Eye (tissue), 1 donor: ENCODE measurements at regions not wholly inside any gene's neighbourhood (a gene's known extent, or its start where the extent isn't known, plus 50 kb on each side); places are given as distances from the start of the nearest gene placed in this dataset.
A peak's percentile ranks its signal among the peaks of the same experiment; 100 is the strongest.
"Not testable (repeated sequence)": the region's sequence is repeated elsewhere in the genome, so short reads cannot be mapped to it uniquely, and the experiment has no call there.

Experiments used
- DNase-seq: peaks from one replicate; pipeline ENCODE4 v3.0.0-alpha.2; 2015

DNA sequence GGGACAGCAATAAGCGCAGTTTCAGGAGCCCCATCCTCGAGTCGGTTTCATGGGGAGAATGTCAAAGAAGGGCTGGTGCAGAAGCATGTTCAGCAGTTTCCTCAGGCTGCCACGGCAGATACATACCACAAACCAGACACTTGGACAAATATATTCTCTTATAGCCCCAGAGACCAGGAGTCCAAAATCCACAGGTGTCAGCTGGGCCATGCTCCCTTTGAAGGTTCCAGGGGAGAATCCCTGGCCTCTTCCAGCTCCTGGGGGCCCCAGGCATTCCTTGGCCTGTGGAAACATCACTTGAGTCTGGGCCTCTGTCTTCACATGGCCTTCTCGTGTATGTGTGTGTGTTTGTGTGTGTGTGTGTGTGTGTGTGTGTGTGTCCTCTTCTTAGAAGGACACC is 164.1 kb downstream of the UQCRFS1 start:
- DNase-seq: no peak

DNA sequence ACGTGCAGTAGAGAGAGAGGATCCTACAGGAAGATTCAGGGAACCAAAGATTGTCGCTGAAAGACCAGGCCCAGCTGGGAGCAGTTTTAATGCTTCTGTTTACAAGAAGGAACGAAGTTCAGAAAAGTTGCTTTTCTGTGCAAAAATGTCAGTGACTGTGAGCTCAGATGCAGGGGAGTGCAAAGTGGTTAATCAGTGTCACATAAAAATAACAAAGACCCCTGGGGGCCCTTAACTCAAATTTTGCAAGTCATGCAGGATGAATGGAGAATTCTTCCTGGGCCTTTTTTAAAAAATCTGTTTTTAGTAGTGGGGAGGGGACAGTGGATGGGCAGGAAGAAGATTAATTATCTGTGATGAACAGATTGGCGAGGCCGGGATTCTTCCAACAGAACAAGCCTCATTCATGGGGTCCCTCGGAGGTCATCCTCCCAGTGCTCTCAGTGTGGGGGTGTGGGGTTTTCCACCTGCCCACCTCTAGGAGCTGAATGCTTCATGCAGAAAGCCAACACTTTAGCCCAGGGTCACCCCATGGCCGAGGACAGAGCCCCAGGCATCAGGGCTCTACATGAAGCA is 167.2 kb downstream of the UQCRFS1 start:
- no peak for DNase-seq

DNA sequence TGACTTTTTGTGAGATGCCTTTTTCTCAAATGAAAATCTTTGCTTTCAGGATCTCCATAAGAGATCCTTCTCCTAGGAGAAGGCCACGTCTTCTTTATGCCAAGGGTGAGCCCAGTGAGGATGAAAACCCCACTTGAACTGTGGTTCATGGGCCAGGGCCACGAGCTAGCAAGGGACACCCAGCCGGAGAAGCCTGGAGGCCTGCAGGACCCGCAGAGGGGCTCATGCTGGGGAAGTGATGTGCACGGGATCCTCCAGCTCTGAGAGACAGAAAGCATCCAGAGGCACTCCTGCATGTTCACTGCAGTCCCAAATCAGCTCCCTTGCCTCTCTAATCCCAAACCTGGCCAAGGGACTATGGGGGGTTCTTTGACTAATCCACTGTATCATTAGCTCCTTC is 168.9 kb downstream of the UQCRFS1 start:
- no peak for DNase-seq

DNA sequence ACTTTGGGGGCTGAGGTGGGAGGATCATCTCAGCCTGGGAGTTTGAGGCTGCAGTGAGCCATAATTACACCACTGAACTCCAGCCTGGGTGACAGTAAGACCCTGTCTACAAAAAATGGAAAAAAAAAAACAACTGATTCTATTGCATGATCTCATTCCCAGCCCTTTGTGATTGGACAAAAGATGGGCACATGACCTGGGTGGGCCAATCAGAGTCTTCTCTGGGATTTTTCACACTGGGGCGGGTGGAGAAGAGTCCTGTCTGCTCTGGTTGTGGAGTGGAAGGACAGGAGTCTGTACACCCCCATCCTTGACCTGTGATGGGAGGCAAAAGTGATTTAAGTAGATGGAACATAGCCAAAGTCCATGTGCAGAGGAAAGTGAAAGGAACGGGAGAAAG is 170.5 kb downstream of the UQCRFS1 start:
- no peak for DNase-seq

DNA sequence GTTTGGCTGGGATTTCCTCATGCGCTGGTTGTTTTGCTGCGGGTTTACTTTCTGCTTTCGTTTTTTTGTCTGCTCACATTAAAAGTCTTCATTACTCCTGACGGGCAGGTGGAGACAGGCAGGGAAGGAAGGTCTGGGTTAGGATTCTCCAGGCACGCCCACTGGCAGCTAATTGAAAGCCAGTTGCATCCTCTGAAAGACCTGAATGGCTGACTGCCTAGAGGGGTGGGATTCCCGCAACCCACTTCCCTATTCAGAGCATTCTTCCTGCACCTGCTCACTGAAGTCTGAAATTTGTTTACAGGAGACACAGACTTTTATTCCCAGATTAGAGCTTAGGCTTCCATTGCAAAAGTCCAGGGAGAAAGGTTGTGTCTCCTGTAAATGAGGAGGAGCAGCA is 172.0 kb downstream of the UQCRFS1 start:
- DNase-seq: peak; percentile 70

DNA sequence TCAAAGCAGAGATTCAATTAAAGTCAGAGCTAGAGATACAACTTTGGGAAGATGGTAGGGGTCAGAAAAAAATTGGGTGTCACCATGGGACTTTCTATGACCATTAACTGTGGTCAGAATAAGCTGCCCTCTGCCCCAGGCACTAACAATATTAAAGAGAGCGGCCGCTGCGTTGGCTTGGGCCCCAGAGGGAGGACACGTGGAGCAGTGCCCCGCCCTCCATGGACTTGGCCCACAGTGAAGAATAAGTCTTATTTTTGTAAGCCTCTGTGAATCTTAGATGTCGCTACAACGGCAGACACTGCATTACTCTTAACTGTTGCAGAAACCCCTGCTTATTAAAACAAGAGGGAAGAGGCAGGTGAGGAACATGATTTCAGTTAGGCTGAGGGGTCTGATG is 172.7 kb downstream of the UQCRFS1 start:
- DNase-seq: no peak

DNA sequence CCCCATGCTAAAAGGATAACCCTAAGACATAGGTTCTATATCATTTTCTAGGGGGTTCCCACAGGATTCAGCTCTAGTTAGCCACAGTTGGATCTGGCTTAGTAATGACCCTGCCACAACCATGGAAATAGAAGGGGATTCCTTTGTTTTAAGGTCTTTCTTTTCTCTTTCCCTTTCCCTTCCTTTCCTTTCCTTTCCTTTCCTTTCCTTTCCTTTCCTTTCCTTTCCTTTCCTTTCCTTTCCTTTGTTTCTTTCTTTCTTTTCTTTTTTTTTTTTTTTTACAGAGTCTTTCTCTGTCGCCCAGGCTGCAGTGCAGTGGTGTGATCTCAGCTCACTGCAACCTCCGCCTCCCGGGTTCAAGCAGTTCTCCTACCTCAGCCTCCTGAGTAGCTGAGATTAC is 173.9 kb downstream of the UQCRFS1 start:
- not testable (repeated sequence) for DNase-seq

DNA sequence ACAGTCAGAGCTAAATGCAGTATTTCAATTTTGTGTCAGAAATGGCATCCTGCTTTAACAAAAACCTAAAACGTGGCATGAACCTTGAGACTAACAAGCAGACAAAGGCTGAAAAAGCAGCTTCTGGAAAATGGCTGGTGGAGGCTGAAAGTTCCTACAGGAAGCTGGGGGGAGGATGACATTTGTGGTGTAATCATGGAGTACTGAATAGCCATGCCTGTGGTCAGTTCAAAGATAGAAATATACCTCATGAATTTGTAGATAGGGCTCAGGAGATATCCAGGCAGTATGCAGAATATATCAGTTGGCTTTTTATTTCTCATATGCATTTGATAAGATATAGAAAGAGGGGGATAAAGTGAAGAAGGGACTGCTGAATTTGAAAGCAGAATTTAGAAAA is 181.7 kb downstream of the UQCRFS1 start:
- no peak for DNase-seq

DNA sequence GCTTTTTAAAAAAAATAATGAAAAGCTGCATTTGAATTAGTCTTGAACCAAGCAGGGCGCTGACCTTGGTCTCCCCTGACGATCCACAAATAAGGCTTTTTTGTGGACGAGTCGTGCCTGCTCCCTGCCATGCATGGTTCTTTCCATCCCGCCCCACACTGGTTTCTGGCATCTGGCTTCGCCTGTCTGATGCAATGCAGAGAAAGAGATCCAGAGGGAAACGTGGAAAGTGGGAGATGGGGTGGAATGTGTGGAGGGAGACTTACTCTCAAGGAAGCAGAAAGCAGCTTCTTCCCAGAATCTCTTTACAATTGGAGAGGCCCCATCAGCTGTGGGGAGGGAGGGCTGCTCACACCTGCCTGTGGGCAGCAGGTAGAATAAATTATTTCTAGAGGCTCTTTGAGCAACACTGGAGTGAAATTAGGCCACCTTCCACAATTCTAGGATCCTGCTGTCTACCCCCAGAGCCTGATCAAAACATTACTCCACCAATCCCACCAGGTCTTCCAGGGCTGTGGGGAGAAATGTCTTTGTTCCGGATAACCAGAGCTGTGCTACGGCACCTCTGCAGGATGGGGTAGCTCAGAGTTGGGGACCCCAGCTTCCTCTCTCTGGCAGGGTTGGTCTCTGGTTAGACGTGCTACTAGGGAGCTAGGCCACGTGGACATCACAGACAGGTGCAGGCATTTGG is 183.5 kb downstream of the UQCRFS1 start:
- no peak for DNase-seq

DNA sequence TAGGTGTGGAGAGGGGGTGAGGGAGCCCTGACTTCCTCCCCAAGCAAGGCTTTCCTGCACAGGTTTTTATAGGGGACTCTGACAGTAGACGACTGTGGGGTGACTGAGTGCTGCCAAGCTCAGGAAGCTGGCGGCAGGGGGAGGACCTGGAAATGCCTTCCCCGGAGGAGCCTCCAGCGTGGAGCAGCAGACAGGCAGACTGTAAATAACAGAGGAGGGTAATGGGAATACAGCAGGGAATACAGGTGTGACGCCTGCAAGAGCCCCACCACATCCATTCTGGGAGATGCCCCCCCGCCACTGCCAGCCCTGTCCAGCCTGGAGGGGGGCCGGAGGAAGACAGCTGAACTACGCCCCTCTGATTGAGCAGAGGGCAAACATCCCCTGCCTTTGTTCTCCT is 190.4 kb downstream of the UQCRFS1 start:
- DNase-seq: no peak

DNA sequence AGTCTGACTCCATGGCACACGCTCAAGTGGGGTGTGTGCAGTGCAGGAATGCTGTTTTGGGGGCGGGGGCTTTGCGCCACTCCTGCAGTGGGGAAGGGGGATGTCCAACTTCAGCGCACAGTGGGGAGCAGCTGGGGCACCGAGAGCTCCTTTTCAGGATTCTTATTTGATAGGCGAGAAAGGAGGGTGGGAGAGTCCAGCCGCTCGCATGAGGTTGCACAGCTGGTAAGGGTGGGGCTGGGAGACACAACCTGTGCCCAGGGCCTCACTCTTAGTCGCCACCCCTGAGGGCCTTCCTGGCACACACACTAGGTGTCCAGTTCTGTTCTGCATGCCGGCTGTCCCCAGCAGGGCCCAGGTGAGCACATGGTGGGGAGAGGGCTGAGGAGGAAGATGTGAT is 190.8 kb downstream of the UQCRFS1 start:
- DNase-seq: no peak

DNA sequence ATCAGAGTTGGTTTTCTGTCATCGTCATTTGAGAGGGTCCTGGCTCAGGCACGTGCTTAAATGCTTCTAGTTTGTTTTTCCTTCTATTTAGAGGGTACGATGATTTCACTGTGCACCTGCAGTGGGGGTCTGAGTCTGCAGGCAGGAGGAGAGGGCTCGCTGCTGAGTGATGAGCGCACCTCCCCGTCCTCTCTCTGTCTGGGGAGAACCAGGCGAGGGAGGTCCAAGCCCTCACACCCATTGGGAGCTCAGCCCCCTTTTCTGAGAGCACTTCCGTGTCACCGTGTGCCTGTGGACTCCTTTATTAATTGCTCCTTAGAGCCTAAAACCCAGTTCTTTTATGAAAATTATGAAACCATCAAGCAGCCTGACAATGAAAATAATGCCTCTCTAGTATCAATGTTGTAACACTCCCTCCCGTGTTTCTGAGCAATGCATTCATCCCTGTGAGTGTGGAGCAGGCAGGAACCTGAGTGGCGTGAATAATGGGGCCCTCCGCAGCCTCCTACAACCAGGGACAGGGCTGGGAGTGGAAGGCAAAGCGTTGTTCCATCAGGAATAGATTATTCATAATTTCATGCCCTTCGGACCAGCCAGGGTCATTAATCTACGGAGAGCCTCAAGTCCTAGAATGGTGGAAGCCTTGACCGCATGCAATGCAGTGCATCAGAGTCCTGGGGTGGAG is 191.6 kb downstream of the UQCRFS1 start:
- DNase-seq: no peak

DNA sequence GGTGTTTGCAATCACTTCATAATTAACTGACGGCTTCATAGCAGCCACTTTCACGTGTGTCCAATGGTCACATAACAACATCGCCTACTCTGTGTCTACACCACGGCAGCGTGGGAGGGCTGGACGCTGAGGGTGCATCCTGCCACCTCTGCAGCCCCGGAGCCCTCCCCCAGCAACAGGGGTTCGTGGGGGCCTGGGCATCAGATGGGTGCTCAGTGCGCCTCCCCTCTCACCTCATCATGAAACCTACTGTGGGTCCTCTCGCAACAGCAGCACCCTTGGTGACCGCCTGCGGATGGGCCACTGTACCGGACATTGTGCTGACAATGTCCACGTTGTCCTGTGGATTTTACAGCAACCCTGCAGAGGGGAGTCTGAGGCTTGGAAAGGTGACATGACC is 193.5 kb downstream of the UQCRFS1 start:
- DNase-seq: no peak

DNA sequence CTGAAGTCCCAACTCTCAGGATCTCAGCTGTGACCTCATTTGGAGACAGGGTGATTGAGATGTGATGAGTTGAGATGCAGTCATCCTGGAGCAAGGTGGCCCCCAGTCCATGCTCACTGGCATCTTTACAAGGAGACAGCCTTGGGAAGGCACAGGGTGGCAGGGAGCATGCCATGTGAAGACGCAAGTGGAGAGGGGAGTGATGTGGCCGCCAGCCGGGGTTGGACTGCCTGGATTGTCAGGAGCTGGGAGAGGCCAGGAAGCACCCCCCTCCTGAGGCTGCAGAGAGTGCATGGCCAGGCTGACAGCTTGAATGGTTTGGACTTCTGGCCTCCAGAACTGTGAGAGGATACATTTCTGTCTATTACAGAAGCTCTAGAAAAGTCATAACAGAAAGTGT is 194.4 kb downstream of the UQCRFS1 start:
- DNase-seq: no peak

DNA sequence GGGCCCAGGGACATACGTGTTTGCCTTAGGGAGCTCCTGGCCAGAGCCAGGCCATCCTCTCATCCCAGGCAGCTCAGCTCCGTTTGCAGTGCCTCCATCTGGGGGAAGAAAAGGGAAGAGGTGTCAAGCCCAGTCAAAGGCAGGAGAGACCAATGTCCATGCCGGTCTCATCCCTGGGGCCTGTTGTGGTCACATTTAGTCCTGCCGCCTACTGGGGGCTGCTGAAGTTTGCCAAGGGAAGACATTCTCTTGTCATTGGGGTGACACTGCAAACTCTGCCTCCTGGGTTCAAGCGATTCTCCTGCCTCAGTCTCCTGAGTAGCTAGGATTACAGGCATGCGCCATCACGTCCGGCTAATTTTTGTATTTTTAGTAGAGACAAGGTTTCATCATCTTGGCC is 195.2 kb downstream of the UQCRFS1 start:
- DNase-seq: no peak

DNA sequence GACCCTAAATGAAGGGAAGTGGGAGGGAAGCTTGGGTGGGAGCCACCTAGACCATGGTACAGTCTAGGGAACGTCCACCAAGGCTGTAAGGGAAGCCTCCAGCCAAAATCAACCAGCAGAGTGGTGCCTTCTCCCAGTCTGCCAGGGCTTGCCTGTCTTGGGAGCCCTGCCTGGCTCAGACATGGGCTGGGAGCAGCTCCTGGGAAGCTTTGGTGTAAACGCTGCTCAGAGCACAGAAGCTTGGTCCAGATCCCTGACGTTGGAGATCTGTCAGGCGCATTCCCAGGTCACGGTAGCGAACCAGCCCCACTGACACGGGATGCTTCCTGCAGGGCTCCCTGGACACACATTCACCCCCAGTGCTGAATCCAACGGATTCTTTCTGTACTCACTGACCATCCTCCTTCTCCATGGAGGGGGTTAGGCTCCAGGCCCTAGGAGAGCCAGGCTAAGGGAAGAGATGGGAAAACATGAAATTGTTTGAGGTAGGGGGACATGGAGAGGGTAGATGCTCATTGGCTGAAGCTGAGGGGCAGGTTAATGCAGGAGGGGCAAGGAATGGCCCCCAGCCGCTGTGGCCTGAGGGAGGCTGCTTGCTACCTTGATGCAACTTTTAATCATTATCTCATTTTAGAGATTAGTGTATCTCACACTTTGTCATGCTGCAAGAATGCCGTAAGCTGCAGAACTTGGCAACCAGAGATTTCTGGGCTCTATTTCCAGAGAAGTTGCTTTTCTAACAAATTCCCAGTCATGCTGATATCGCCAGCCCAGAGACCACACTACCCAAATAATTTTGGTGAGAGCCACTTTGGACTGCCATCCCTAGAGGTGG is 195.8 kb downstream of the UQCRFS1 start:
- DNase-seq: no peak

DNA sequence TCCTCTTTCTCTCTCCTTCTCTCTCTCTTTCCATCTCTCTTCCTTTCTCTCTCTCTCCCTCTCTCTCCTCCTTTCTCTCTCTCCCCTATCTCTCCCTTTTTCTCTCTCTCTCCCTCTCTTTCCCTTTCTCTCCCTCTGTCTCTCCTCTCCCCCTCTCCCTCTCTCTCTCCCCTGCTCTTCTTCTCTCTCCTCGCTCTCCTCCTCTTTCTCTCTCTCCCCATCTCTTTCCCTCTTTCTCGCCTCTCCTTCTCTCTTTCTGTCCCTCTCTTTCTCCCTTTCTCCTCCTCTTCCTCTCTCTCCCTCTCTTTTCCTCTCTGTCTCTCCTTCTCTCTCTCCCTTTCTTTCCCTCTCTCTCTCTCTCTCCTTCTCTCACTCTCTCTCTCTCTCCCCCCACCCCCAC is 196.6 kb downstream of the UQCRFS1 start:
- no peak for DNase-seq

DNA sequence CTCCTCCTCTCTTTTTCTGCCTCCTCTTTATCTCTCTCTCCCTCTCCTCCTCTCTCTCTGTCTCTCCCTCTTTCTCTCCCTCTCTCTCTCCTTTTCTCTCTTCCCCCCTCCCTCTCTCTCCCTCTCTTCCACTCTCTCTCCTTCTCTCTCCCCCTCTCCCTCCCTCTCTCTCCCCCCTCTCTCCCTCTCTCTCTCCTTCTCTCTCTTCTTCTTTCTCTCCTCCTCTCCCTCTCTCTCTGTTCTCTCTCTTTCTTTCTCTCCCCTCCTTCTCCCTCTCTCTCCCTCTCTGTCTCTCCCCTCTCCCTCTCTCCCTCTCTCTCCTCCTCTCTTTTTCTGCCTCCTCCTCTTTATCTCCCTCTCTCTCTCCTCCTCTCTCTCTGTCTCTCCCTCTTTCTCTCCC is 197.4 kb downstream of the UQCRFS1 start:
- no peak for DNase-seq

DNA sequence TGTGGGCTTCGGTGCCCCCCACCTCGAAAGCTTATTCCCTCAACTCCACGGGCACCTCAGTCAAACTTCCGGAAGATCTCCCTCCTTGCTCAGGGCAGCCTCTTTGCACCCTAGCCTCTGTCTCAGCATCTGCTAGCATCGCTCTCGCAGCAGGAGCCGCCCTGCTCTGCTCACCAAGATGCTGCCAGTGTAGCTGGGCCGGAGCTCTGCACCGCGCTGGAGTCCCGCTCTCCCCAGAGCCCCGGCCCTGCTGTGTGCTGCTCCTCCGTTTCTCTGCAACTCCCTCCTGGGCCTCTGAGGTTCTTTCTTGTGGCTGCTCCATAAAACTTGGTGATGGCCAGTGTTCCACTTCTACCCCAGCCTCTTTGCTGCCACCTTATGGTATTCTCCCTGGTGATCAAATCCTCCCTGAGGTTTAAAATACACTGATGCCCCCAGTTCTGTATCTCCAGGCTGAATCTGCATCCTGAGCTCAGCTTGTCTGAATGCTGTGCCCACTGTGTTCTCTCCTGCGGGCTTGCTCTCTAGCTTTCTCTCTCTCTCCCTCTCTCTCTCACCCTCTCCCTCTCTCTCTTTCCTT is 198.0 kb downstream of the UQCRFS1 start:
- DNase-seq: no peak

DNA sequence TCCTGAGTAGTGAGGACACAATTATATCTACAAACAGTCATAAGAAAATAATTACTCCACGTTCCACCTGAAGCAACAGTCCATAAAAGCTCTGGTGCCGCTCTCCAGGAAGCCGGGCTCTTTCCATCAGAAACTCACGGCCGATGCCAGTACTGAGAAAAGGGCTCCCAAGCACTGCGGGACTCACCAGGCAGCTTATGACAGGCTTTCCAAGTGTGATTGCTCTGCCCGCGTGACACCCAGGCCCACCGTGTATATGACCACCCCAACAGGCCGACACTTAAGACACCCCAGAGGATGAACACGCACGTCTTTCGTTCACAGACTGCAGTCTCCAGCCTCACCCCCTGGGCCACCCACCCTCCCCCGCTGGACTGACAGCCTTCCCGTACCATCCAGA is 199.0 kb downstream of the UQCRFS1 start:
- DNase-seq: no peak

DNA sequence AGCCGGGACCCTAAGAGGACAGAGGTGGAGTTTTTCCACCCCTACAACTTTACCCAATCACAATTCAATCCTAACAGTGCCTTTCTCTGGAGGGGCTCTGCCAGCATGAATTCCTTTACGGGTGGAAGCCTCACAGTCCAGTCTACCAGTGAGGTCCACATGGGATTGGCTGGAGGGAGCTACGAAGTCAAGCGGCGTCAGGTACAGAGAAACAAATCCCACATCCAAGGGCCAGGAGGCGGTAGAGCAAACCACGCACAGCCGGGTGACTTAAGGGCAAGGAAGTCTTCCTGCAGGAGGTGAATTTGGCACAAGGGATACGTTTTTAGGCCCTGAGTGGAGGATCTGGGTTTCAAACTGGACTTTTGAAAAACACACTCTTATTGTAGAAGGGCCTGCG is 199.6 kb downstream of the UQCRFS1 start:
- DNase-seq: peak; percentile 49

DNA sequence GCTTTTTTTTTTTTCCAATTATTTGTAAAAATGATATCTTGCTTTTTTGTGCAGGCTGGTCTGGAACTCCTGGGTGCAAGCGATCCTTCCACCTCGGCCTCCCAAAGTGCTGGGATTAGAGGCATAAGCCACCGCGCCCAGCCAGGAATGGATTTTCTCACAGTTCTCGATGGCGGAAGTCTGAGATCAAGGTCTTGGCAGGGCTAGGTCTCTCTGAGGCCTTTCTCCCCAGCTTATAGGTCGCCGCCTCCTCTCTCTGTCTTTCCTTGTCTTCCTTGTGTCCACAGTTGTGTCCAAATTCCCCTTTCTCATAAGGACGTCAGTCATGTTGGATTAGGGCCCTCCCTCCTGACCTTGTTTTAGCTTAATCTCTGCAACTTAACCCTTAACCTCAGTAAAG is 200.5 kb downstream of the UQCRFS1 start:
- DNase-seq: no peak

DNA sequence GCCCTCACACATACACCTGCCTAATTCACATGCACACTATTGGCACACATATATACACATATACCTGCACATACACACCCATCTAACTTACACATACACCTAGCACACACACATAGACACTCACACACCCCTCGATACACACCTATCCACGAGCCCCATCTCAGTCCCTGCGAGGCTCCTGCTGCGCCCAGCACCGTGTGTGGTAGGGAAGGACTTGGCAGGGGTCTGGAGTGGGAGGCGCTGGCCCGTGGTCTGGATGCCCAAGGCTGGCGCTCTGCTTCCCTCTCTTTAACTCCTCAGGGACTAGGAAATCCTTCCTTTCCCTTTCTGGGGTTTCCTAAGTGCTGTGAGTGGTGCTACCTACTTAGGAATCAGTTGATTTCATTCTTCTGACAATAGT is 202.7 kb downstream of the UQCRFS1 start:
- DNase-seq: no peak
